ENCODE measurements at regions not wholly inside any gene's neighbourhood (a gene's known extent, or its start where the extent isn't known, plus 50 kb on each side); places are given as distances from the start of the nearest gene placed in this dataset.

DNA sequence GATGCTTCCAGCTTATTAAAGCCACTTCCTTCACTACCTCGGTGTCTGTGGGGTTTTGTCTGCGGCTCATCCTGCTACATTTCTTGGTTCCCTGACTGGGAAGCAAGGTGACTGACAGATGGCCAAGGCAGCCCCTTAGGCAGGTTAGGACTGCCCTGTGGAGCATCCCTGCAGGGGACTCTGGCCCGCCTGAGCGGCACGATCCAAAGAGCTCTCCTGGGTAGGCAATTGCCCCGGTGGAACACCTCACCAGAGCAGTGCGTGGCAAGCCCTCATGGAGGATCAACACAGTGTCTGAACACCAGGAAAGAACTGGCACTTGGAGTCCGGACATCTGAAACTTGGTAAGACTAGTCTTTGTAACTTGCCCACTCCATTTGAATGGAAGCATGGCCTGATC lies 1143.4 kb downstream of the ARAP2 start:
- TF ChIP-seq, protein P1, sequence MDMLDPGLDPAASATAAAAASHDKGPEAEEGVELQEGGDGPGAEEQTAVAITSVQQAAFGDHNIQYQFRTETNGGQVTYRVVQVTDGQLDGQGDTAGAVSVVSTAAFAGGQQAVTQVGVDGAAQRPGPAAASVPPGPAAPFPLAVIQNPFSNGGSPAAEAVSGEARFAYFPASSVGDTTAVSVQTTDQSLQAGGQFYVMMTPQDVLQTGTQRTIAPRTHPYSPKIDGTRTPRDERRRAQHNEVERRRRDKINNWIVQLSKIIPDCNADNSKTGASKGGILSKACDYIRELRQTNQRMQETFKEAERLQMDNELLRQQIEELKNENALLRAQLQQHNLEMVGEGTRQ (IDR thresholded peaks at IDR 0.05; ENCODE audit: low read length), result no peak
- TF ChIP-seq, protein P2, sequence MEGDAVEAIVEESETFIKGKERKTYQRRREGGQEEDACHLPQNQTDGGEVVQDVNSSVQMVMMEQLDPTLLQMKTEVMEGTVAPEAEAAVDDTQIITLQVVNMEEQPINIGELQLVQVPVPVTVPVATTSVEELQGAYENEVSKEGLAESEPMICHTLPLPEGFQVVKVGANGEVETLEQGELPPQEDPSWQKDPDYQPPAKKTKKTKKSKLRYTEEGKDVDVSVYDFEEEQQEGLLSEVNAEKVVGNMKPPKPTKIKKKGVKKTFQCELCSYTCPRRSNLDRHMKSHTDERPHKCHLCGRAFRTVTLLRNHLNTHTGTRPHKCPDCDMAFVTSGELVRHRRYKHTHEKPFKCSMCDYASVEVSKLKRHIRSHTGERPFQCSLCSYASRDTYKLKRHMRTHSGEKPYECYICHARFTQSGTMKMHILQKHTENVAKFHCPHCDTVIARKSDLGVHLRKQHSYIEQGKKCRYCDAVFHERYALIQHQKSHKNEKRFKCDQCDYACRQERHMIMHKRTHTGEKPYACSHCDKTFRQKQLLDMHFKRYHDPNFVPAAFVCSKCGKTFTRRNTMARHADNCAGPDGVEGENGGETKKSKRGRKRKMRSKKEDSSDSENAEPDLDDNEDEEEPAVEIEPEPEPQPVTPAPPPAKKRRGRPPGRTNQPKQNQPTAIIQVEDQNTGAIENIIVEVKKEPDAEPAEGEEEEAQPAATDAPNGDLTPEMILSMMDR (IDR thresholded peaks at IDR 0.05; ENCODE audit: control extremely low read depth in 1 of 3, insufficient read depth in 1 of 3, low read depth in 1 of 3, low read length in 3 of 3), result no peak
